Keratinocyte (primary cell): ENCODE measurements at regions not wholly inside any gene's neighbourhood (a gene's known extent, or its start where the extent isn't known, plus 50 kb on each side); places are given as distances from the start of the nearest gene placed in this dataset.
"Not testable (repeated sequence)": the region's sequence is repeated elsewhere in the genome, so short reads cannot be mapped to it uniquely, and the experiment has no call there.

ENCODE experiments used
- EZH2 ChIP-seq: IDR thresholded peaks from one replicate; pipeline ENCODE4 v1.6.1; 2012; ENCODE audit warnings: inconsistent platforms, mild to moderate bottlenecking, low read length, moderate library complexity
- TF ChIP-seq, protein P1 (sequence below), 3 experiments: IDR thresholded peaks in 1 of 3; conservative IDR thresholded peaks in 1 of 3; optimal IDR thresholded peaks in 1 of 3; 2 replicates in 2 of 3; 3 replicates in 1 of 3; pipeline versions ENCODE3 to v1.5.1; 2011; ENCODE audit warnings: low read length in 3 of 3, mild to moderate bottlenecking in 3 of 3, moderate library complexity in 2 of 3, control low read depth in 1 of 3, inconsistent platforms in 1 of 3; ENCODE audit not compliant: insufficient read depth in 2 of 3; ENCODE audit errors: extremely low read depth in 1 of 3

DNA sequence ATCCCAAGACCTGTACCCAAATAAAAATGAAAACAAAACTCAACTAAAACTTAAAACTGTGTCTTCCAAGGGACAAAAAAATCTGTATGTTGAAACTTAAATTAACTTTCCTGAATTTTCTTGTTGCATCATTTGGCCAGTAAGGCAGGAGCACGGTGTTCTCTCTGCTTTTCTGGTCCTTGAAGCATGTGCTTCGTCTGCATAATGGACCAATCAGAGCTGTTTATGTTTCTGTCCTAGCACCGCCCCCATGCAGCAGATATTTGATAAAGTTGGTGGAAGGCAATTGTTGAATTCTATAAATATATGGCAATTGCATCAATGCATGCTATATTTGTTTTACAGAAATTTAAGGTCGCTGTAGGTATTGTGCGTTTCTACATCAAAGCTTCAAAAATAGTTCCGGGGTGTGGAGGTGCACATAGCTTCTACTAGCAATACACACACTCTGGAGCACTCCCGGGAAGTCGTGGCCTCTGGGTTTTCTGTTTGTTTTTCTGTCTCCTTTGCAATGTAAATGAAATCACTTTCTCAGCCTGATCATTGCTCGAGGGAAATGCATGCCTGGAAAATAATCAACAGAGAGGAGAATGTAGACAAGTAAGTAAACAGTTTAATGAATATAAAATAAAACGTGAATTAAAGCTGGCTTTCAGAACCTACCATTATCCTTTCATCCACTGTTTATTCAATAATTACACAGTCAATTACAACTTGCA is 206.3 kb downstream of the BCAS1 start:
- TF ChIP-seq, protein P1, sequence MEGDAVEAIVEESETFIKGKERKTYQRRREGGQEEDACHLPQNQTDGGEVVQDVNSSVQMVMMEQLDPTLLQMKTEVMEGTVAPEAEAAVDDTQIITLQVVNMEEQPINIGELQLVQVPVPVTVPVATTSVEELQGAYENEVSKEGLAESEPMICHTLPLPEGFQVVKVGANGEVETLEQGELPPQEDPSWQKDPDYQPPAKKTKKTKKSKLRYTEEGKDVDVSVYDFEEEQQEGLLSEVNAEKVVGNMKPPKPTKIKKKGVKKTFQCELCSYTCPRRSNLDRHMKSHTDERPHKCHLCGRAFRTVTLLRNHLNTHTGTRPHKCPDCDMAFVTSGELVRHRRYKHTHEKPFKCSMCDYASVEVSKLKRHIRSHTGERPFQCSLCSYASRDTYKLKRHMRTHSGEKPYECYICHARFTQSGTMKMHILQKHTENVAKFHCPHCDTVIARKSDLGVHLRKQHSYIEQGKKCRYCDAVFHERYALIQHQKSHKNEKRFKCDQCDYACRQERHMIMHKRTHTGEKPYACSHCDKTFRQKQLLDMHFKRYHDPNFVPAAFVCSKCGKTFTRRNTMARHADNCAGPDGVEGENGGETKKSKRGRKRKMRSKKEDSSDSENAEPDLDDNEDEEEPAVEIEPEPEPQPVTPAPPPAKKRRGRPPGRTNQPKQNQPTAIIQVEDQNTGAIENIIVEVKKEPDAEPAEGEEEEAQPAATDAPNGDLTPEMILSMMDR (optimal IDR thresholded peaks at IDR 0.05 in 1 of 3, IDR thresholded peaks at IDR 0.05 in 1 of 3, conservative IDR thresholded peaks at IDR 0.05 in 1 of 3; ENCODE audit: extremely low read depth in 1 of 3, insufficient read depth in 2 of 3, low read length in 3 of 3), result not testable (repeated sequence)
- TF ChIP-seq EZH2, result not testable (repeated sequence)
